ENCODE measurements at regions not wholly inside any gene's neighbourhood (a gene's known extent, or its start where the extent isn't known, plus 50 kb on each side); places are given as distances from the start of the nearest gene placed in this dataset.
"Not testable (repeated sequence)": the region's sequence is repeated elsewhere in the genome, so short reads cannot be mapped to it uniquely, and the experiment has no call there.

DNA sequence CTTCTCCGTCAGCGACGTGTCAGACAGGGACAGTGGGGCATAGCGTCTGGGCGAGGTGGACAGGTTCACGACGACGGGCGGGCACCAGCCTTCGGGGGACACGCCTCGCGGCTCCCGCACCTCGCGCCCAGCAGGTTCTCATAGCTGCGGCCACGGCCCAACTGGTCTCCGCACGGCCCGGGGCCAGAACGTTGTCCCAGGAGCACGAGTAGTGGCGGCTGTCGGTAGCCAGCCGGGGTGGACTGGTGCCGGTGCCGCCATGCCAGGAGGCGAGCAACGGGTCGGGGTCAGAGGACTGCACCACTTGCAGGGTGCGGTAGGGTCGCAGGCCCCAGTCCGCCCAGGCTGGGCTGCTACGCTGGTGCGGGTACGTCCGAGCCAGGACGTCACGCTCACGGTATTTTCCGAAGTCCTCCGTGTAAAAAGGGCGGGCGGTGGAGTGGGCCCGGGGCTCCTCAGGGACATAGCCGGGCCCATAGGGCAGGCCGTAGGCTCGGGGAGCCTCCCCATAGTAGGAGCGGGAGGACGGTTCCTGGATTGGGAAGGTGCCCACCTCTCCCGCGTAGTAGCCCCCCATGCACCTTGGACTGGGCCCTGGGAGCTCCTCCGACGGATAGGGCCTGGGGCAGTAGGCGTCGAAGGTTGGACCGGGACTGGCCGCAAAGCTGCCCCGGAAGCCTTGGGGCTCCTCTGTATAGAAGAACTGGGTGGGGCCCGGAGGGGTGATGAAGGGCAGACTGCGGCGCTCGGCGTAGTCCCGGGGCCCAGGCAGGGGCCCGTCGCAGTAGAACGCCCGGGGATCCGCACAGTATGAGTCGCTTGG is 301.2 kb downstream of the CCDC74A start:
- not testable (repeated sequence) for DNase-seq

DNA sequence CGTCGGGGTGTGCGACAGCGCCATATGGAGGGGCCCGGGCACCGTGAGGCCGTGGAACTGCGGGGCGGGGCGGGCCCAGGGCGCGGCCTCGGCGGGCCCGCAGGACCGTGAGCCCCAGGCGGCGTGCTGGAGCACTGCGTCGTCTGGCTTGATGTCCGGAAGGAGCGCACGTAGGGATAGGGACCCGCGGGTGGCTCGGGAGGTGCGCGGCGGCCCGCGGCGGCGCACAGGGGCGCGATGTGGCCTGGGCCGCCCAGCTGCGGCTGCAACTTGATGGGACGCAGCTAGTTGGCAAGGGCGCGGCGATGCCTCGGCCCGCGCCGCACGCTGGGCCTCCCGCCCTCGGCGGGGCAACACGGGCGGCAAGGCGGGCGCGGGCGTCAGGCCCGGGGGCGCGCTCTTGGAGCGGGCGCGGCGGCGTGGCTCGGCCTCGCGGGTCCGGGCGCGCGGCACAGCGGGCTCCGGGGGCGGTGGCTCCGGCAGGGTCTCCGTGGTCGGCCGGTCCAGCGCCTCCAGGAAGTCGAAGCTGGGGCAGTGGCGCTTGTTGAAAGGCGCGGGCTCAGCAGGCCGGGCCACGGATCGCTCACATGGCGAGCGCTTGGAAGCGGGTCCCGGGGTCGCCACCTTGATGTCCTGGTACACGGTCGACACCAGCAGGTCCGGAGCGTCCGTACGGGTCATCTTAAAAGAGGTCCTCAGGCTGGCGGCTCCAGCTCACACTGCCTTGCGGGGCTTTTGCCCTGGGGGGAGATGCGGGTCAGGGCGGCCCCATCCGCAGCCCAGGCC is 302.0 kb downstream of the CCDC74A start:
- DNase-seq = not testable (repeated sequence)

DNA sequence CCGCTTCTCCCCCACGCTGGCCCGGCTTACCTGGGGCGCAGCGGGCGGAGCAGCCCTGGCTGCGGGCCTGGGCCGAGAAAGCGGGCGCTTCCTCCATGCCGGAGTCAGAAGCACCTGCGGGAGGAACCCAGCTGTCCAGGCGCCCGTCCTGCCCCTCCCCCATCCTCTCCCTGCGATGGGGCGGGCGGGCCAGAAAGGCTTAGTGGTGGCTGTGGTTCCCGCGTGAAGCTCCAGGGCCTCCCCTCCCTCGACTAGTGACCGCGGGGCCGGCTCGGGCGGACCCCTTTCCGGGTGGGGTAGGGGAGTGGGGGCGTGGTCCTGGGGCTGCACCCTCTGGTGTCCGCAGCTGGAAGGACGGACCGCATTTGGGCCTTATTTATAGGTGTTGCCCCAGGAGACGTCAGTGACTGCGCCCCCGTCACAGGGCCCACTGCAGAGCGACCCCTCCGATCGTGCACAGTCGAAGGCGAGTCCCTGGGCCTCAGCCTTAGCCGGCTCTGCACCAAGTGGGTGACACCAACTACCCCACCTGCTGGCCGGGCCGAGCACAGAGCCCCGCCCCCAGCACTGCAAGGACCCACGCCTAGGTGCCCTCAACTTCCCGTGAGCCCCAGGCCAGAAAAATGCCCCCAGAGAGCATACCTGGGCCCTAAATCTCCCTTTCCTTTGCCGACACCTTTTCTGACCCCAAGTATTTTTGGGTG is 302.7 kb downstream of the CCDC74A start:
- not testable (repeated sequence) for DNase-seq

DNA sequence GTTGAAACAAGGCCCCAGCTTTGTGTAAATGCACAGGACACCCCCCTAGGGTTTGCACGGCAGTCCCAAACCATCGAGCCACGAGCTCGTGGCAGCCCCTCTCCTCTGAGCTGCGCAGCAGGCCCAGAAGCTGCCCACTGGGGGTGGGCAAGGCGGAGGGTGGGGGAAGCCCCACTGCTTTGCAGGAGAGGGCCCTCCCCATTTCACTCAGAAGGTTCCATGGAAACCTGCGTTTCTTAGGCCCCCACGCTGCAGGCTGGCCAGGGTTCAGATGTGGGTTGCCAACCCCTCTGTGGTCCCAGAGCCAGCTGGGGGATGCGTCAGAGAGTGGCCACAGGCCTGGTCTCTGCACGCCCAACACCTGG is 303.2 kb downstream of the CCDC74A start:
- DNase-seq = not testable (repeated sequence)

DNA sequence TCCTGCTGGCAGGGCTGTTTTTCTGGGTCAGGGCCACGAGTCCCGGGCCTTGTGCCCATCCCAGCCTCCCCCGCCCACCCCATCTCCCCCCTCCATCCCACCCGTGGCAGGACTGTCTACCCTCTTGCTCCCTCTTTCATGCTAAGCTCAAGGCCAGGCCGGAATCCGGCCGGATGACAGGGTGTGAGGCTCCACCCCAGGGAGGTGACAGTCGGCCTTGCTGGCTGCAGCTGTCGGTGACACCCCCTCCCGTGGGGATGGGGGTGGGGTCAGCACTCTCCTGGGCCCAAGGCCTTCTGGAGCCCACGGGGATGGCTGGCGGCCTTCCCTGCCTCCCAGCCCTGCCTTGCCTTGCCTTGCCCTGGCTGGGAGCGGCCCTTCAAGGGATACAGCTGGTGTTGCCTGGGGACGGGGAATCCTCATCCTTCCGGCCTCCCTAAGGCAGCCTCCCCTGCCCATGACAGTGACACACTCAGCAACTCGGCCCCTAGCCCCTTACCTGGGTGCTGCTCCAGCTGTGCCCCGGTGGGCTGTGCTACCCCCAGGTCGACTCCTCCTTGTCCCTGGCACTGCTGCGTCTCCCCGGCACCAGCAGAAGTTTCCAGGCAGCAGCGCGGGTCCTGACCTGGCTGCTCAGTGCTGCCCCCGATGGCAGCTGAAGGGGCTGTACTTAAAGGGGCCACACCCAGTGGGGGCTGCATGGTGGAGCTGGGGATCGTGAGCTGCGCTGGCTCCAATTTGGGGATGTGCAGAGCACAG is 303.9 kb downstream of the CCDC74A start:
- DNase-seq = not testable (repeated sequence)

DNA sequence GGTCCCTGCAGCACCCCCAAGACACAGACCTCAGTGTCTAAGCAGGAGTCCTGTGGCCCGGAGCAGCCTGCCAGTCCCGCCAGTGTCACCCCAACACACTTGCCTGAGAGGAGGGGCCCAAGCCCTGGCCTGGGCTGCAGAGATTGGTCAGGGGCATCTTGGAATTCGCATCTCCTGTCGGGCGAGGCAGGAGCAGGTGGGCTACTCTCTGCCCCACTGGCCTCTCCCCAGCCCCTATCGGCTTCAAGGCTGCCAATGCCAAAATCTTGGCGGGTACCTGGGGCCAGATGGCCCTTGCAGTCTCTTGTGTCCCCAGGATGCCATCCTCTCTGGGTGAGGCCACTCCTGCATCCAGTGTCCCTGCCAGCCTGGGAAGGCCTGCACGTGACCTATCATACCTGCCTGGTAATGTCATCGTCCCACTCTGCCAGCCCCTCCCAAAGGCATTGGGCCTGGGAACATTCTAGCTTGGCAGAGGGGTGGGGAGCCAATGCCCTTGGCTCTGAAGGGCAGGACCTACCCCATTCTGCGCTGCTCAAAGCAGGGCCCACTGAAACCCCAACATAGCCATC is 304.6 kb downstream of the CCDC74A start:
- not testable (repeated sequence) for DNase-seq

DNA sequence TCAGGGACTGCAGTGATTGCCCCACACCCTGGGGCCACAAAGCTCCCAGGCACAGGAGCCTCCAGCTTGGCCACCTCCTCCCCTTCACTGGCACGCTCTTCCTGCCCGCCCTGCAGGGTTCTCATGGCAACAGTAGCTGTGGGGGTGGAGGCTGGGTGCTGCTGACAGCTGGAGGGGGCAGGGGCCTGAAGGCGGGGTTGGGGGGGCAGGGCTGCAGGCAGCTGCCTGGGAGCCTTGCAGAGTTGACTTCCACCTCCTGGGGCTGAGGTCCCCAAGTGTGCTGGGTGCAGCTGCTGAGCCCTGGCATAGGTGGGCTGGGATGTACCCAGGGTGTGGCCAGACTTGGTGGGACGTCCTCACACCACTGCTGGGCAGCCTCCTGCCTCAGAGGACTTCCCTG is 305.2 kb downstream of the CCDC74A start:
- not testable (repeated sequence) for DNase-seq

DNA sequence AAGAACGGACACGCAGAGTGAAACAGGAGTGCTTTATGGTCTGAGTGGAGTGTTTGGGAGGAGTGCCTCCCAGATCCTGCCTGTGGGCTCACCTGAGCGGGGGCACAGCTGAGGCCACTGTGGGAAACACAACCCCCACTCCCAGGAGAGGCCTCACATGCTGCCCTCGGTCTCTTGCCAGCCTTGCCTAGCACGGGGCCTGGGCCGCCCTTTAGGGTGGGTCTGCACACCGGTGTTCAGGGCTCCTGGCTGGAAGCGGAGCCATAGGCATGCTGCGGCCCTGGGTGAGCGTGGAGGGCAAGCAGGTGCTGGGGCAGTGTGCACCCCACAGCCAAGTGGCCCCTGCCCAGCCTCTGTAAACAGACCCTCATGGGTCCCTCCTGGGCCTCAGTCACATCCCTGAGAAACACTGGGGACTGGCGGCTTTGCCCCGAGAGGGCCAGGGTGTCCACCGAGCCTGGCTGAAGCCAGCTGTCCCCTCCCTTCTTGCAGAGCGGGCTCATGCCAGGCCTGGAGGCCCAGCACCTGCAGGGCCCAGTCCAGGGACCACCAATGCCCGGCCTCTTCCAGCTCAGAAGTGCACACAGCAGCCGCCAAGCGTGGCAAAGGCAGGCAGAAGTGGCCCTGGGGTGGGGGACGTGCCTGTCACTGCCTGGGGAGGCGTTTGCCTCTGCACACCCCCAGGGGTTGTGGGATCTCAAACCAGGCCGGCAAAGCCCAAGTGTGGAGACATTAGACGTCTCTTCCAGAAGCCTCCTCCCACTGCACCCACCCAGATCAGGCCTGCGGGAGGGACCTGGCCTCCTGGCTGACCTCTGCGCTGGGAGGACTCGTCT is 305.9 kb downstream of the CCDC74A start:
- DNase-seq = not testable (repeated sequence)

DNA sequence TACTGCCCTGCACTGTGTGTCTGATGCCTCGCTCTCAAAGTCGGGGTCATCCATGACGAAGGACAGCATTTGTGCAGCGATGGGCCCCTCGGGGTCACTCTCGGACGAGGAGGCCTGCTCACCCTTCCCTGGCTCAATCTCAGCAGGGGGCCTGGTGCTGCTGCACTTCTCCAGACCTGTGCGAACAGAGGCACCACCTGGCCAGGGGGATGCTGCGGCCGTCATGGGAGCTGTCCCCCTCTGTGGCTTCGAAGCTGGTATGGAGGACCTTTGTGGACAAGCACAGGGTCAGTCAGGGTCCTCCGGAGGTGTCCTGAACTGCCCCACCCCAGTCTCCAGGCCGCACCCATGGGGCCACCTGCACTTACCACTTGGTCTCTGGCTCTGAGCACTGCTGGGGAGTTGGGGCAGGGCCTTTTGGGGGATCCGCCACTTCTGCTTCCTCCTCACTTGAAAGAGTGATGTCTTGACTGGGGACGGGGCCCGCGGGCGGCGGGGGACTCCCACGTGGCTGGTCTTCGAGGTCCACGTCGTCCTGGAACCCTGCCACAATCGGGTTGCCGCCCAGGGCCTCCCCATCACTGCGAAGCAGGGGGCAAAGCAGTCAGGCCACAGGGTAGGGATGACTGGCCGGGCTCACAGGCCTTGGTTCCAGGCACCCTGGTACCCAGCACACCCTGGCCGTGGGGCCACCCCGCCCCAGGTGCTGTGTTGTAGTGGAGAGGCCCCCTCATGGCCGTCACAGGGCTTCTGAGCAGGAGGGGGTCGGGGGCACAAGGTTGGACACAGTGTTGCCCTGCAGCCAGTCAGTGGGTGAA is 306.7 kb downstream of the CCDC74A start:
- not testable (repeated sequence) for DNase-seq

DNA sequence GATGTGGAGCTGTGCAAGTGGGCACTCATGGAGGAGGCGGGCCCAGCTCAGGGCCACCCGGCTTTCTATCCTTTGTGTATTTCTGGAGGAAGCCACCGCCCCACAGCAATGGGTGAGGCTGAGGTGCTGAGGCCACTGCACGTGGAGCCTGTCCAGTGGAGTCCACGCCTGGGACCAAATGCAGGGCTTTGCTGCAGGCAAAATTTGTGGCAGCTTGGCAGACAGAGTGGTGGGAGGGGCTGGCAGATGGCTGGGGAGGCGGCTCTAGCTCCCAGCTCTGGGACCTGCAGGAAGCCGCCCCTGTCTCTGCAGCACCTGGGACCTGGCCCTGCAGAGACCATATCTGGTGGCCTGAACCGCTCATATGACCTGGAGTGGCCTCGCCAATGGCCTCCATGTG is 307.3 kb downstream of the CCDC74A start:
- DNase-seq = not testable (repeated sequence)

DNA sequence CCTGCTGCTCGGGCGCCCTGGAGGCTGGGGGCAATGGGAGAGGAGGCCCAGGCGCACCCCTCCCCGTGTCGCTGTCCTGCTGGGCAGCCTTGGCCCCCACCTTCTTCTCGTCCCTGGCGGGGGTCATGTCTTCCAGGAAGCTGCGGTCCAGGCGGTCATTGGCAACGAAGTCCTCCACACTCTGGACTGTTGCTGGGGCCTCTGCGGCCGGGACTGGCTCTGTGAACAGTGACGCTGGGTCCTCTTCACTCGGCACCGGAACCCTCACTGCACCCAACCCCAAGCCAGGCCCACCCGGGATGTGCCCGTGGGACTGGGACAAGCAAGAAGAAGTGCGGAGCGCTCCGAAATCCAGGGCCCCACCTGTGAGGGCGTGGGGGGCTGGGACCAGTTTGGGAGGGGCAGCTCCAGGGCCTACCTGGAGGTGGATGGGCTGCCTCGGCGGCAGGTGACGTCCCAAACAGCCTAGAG is 308.0 kb downstream of the CCDC74A start:
- DNase-seq = no peak

DNA sequence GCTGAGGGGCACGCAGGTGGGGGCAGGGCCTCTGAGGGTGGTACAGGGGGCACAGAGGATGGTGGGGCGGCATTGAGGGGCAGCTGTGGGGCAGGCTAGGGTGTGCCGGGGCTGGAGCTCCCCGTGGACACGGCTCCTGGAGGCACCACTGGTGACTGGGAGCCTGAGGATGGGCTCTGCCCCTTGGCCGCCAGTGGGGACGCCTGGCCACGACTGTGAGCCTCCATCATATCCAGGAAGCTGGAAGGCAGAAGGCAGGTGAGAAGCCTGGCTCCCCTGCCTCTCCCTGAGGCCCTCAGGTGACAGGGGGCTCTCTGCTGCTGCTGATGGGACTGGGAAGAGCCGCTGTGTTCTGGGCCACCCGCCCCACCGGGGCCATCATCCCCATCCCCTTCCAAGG is 308.4 kb downstream of the CCDC74A start:
- DNase-seq = not testable (repeated sequence)

DNA sequence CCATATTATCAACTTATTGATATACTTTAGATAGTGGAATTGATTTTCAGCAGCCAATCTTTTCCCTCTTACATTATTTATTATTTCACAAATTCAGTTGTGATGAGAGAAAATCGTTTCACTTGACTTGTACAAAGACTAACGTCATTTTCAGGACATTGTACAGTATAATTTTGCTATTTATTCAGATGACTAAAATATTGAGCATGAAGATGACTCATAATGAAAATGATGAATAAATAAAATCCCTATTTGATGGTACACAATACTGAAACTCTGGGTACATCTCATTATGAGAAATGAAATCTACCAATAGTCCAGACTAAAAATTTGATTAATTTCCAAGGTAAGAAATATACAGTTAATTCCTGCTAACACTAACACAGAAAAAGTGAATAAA is 316.4 kb downstream of the CCDC74A start:
- not testable (repeated sequence) for DNase-seq

DNA sequence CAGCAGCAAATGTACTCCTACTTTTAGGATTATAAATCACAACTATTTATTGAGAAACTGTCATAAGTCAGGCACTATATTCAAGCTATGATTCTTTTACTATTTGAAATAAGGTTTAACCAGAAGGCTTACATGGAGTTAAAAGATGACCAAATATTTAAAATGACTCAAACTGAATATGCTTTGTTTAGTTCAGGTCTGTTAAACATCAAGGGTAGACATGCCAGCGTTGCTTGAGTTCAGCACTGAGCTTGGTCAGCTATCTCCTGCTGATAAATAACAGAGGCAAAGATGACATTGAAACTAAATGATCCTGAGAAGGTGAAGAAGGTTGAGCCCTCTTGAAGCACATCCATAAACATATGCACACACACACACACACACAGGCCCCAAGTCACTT is 305.6 kb downstream of the ANKRD30BL start:
- not testable (repeated sequence) for DNase-seq

DNA sequence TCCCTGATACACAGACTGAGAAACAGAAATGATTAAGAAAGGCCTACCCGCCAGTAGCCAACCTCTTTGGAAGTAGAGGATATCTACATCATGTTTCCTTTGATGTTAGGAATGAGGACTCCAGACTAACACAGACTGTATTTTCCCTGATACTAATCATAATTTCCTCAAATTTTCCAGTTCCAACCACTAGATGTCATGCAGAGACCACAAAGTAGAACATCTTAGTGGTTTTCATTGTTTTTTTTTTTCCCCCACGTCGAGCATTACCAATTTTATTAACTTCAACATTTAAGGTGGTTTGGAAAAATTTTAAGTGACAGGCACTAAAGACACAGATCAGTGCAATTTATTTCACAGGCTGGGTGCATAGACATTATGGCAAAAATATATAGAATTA is 303.6 kb downstream of the ANKRD30BL start:
- not testable (repeated sequence) for DNase-seq

Data from CD4-positive, alpha-beta T cell treated with Interleukin-4 for 4 hours (primary cell).